ENCODE measurements at regions not wholly inside any gene's neighbourhood (a gene's known extent, or its start where the extent isn't known, plus 50 kb on each side); places are given as distances from the start of the nearest gene placed in this dataset.

GRCh38 chr12:90407841-90408240, 547.1 kb downstream of the CCER1 start:
- H3K36me3 ChIP-seq (ENCODE audit: insufficient read depth, low read length), result no peaks in the 10 kb centered on the region
- TF ChIP-seq EZH2 (IDR thresholded peaks at IDR 0.05), result no peak
- TF ChIP-seq FOXP2 (optimal IDR thresholded peaks at IDR 0.05; ENCODE audit: control extremely low read depth, extremely low read length, insufficient read depth), result no peak
- TF ChIP-seq POLR2AphosphoS5 (IDR thresholded peaks at IDR 0.05; ENCODE audit: borderline replicate concordance, low read depth, low read length), result no peak
- DNase-seq (ENCODE audit: low read depth, low spot score), result no peak
- H3K9me3 ChIP-seq (ENCODE audit: low read depth, low read length), result no peaks in the 10 kb centered on the region
- H3K4me3 ChIP-seq, result no peak overlapping the region
- no peak overlapping the region for H3K9ac ChIP-seq (ENCODE audit: insufficient read length)
- H3K27ac ChIP-seq, result no peak overlapping the region

GRCh38 chr12:90404071-90404470, 550.9 kb downstream of the CCER1 start:
- no peak for TF ChIP-seq FOXP2 (optimal IDR thresholded peaks at IDR 0.05; ENCODE audit: control extremely low read depth, extremely low read length, insufficient read depth)
- TF ChIP-seq POLR2AphosphoS5 (IDR thresholded peaks at IDR 0.05; ENCODE audit: borderline replicate concordance, low read depth, low read length), result no peak
- no peak for TF ChIP-seq EZH2 (IDR thresholded peaks at IDR 0.05)
- no peaks in the 10 kb centered on the region for H3K9me3 ChIP-seq (ENCODE audit: low read depth, low read length)
- no peak overlapping the region for H3K9ac ChIP-seq (ENCODE audit: insufficient read length)
- H3K36me3 ChIP-seq (ENCODE audit: insufficient read depth, low read length), result no peaks in the 10 kb centered on the region
- no peak for DNase-seq (ENCODE audit: low read depth, low spot score)
- no peak overlapping the region for H3K4me3 ChIP-seq
- H3K27ac ChIP-seq, result no peak overlapping the region

- Histone ChIP-seq H3K4me3 (no peak overlapping the region), H3K27ac (no peak overlapping the region), H3K9me3 (ENCODE audit: low read depth, low read length) (peaks cover 6% of the 10 kb centered on the region; the same call in 1 of the 2 replicates), H3K9ac (ENCODE audit: insufficient read length) (no peak overlapping the region), H3K36me3 (ENCODE audit: insufficient read depth, low read length) (no peaks in the 10 kb centered on the region)
- TF ChIP-seq POLR2AphosphoS5 (IDR thresholded peaks at IDR 0.05; ENCODE audit: borderline replicate concordance, low read depth, low read length) (no peak), FOXP2 (optimal IDR thresholded peaks at IDR 0.05; ENCODE audit: control extremely low read depth, extremely low read length, insufficient read depth) (no peak), EZH2 (IDR thresholded peaks at IDR 0.05) (no peak)
- DNase-seq (ENCODE audit: low read depth, low spot score), result no peak
Observed at GRCh38 chr12:90401185-90401584, 553.8 kb downstream of the CCER1 start.

- Histone ChIP-seq H3K9ac (ENCODE audit: insufficient read length) (no peak overlapping the region), H3K36me3 (ENCODE audit: insufficient read depth, low read length) (no peaks in the 10 kb centered on the region), H3K27ac (no peak overlapping the region), H3K9me3 (ENCODE audit: low read depth, low read length) (peaks cover 6% of the 10 kb centered on the region; the same call in 1 of the 2 replicates), H3K4me3 (no peak overlapping the region)
- TF ChIP-seq FOXP2 (optimal IDR thresholded peaks at IDR 0.05; ENCODE audit: control extremely low read depth, extremely low read length, insufficient read depth) (no peak), EZH2 (IDR thresholded peaks at IDR 0.05) (no peak), POLR2AphosphoS5 (IDR thresholded peaks at IDR 0.05; ENCODE audit: borderline replicate concordance, low read depth, low read length) (no peak)
- no peak for DNase-seq (ENCODE audit: low read depth, low spot score)
Observed at GRCh38 chr12:90399357-90399756, 555.6 kb downstream of the CCER1 start.

- H3K36me3 ChIP-seq (ENCODE audit: insufficient read depth, low read length), result no peaks in the 10 kb centered on the region
- H3K4me3 ChIP-seq, result no peak overlapping the region
- TF ChIP-seq FOXP2 (optimal IDR thresholded peaks at IDR 0.05; ENCODE audit: control extremely low read depth, extremely low read length, insufficient read depth) (no peak), EZH2 (IDR thresholded peaks at IDR 0.05) (no peak), POLR2AphosphoS5 (IDR thresholded peaks at IDR 0.05; ENCODE audit: borderline replicate concordance, low read depth, low read length) (no peak)
- H3K9ac ChIP-seq (ENCODE audit: insufficient read length), result no peak overlapping the region
- H3K9me3 ChIP-seq (ENCODE audit: low read depth, low read length), result peaks cover 6% of the 10 kb centered on the region; the same call in 1 of the 2 replicates
- H3K27ac ChIP-seq, result no peak overlapping the region
- DNase-seq (ENCODE audit: low read depth, low spot score), result no peak
Observed at GRCh38 chr12:90398285-90398836, 556.6 kb downstream of the CCER1 start.

GRCh38 chr12:90396556-90396955, 558.4 kb downstream of the CCER1 start:
- H3K36me3 ChIP-seq (ENCODE audit: insufficient read depth, low read length), result no peaks in the 10 kb centered on the region
- H3K9ac ChIP-seq (ENCODE audit: insufficient read length), result no peak overlapping the region
- TF ChIP-seq POLR2AphosphoS5 (IDR thresholded peaks at IDR 0.05; ENCODE audit: borderline replicate concordance, low read depth, low read length) (no peak), EZH2 (IDR thresholded peaks at IDR 0.05) (no peak), FOXP2 (optimal IDR thresholded peaks at IDR 0.05; ENCODE audit: control extremely low read depth, extremely low read length, insufficient read depth) (no peak)
- H3K27ac ChIP-seq, result no peak overlapping the region
- peaks cover 6% of the 10 kb centered on the region; the same call in 1 of the 2 replicates for H3K9me3 ChIP-seq (ENCODE audit: low read depth, low read length)
- H3K4me3 ChIP-seq, result no peak overlapping the region
- DNase-seq (ENCODE audit: low read depth, low spot score), result no peak

- H3K9ac ChIP-seq (ENCODE audit: insufficient read length), result no peak overlapping the region
- TF ChIP-seq POLR2AphosphoS5 (IDR thresholded peaks at IDR 0.05; ENCODE audit: borderline replicate concordance, low read depth, low read length) (no peak), EZH2 (IDR thresholded peaks at IDR 0.05) (no peak), FOXP2 (optimal IDR thresholded peaks at IDR 0.05; ENCODE audit: control extremely low read depth, extremely low read length, insufficient read depth) (no peak)
- no peaks in the 10 kb centered on the region for H3K36me3 ChIP-seq (ENCODE audit: insufficient read depth, low read length)
- no peak overlapping the region for H3K4me3 ChIP-seq
- H3K27ac ChIP-seq, result no peak overlapping the region
- DNase-seq (ENCODE audit: low read depth, low spot score), result no peak
- peaks cover 6% of the 10 kb centered on the region; the same call in 1 of the 2 replicates for H3K9me3 ChIP-seq (ENCODE audit: low read depth, low read length)
Observed at GRCh38 chr12:90393652-90394051, 561.3 kb downstream of the CCER1 start.

GRCh38 chr12:90393089-90393488, 561.9 kb downstream of the CCER1 start:
- no peaks in the 10 kb centered on the region for H3K36me3 ChIP-seq (ENCODE audit: insufficient read depth, low read length)
- DNase-seq (ENCODE audit: low read depth, low spot score), result no peak
- H3K4me3 ChIP-seq, result no peak overlapping the region
- no peak overlapping the region for H3K9ac ChIP-seq (ENCODE audit: insufficient read length)
- no peak overlapping the region for H3K27ac ChIP-seq
- peaks cover 6% of the 10 kb centered on the region; the same call in 1 of the 2 replicates for H3K9me3 ChIP-seq (ENCODE audit: low read depth, low read length)
- TF ChIP-seq FOXP2 (optimal IDR thresholded peaks at IDR 0.05; ENCODE audit: control extremely low read depth, extremely low read length, insufficient read depth) (no peak), EZH2 (IDR thresholded peaks at IDR 0.05) (no peak), POLR2AphosphoS5 (IDR thresholded peaks at IDR 0.05; ENCODE audit: borderline replicate concordance, low read depth, low read length) (no peak)

- no peak for DNase-seq (ENCODE audit: low read depth, low spot score)
- Histone ChIP-seq H3K4me3 (no peak overlapping the region), H3K9me3 (ENCODE audit: low read depth, low read length) (no peaks in the 10 kb centered on the region), H3K27ac (no peak overlapping the region), H3K36me3 (ENCODE audit: insufficient read depth, low read length) (no peaks in the 10 kb centered on the region), H3K9ac (ENCODE audit: insufficient read length) (no peak overlapping the region)
- TF ChIP-seq FOXP2 (optimal IDR thresholded peaks at IDR 0.05; ENCODE audit: control extremely low read depth, extremely low read length, insufficient read depth) (no peak), EZH2 (IDR thresholded peaks at IDR 0.05) (no peak), POLR2AphosphoS5 (IDR thresholded peaks at IDR 0.05; ENCODE audit: borderline replicate concordance, low read depth, low read length) (no peak)
Observed at GRCh38 chr12:90390947-90391346, 564.0 kb downstream of the CCER1 start.
